ENCODE measurements at regions not wholly inside any gene's neighbourhood (a gene's known extent, or its start where the extent isn't known, plus 50 kb on each side); places are given as distances from the start of the nearest gene placed in this dataset.

- no peak for DNase-seq (ENCODE audit: low spot score in 2 of 2, unreplicated experiment in 2 of 2)
- Mint-ChIP-seq H3K27me3 (ENCODE audit: low read depth) (no peaks in the 10 kb centered on the region), H3K4me3 (no peak overlapping the region), H3K36me3 (no peaks in the 10 kb centered on the region), H3K9me3 (peaks cover 5% of the 10 kb centered on the region), H3K4me1 (peaks cover 17% of the 10 kb centered on the region), H3K27ac (no peak overlapping the region)
- TF ChIP-seq CTCF (IDR thresholded peaks at IDR 0.05; ENCODE audit: unreplicated experiment) = no peak
Measured at GRCh38 chr2:224180810-224181209, 141.7 kb upstream of the SERPINE2 start.

- Mint-ChIP-seq H3K27me3 (ENCODE audit: low read depth) (no peaks in the 10 kb centered on the region), H3K4me3 (no peak overlapping the region), H3K36me3 (no peaks in the 10 kb centered on the region), H3K27ac (peak overlapping the region; percentile 81), H3K9me3 (no peaks in the 10 kb centered on the region), H3K4me1 (peaks cover 22% of the 10 kb centered on the region)
- peak; percentile 31 to 55 for DNase-seq (ENCODE audit: low spot score in 2 of 2, unreplicated experiment in 2 of 2)
- no peak for TF ChIP-seq CTCF (IDR thresholded peaks at IDR 0.05; ENCODE audit: unreplicated experiment)
Measured at GRCh38 chr2:224178056-224178455, 139.0 kb upstream of the SERPINE2 start.

GRCh38 chr2:224175538-224175937 lies 136.5 kb upstream of the SERPINE2 start:
- no peaks in the 10 kb centered on the region for H3K36me3 Mint-ChIP-seq
- H3K9me3 Mint-ChIP-seq = no peaks in the 10 kb centered on the region
- TF ChIP-seq CTCF (IDR thresholded peaks at IDR 0.05; ENCODE audit: unreplicated experiment) = no peak
- no peaks in the 10 kb centered on the region for H3K27me3 Mint-ChIP-seq (ENCODE audit: low read depth)
- H3K4me1 Mint-ChIP-seq = peaks cover 22% of the 10 kb centered on the region
- H3K4me3 Mint-ChIP-seq = no peak overlapping the region
- H3K27ac Mint-ChIP-seq = no peak overlapping the region
- no peak for DNase-seq (ENCODE audit: low spot score in 2 of 2, unreplicated experiment in 2 of 2)

GRCh38 chr2:224174990-224175389 lies 135.9 kb upstream of the SERPINE2 start:
- Mint-ChIP-seq H3K36me3 (no peaks in the 10 kb centered on the region), H3K27ac (no peak overlapping the region), H3K4me1 (peaks cover 22% of the 10 kb centered on the region), H3K4me3 (no peak overlapping the region), H3K27me3 (ENCODE audit: low read depth) (no peaks in the 10 kb centered on the region), H3K9me3 (no peaks in the 10 kb centered on the region)
- TF ChIP-seq CTCF (IDR thresholded peaks at IDR 0.05; ENCODE audit: unreplicated experiment) = no peak
- DNase-seq (ENCODE audit: low spot score in 2 of 2, unreplicated experiment in 2 of 2) = no peak

GRCh38 chr2:224174521-224174920 lies 135.4 kb upstream of the SERPINE2 start:
- no peaks in the 10 kb centered on the region for H3K27me3 Mint-ChIP-seq (ENCODE audit: low read depth)
- peaks cover 3% of the 10 kb centered on the region for H3K9me3 Mint-ChIP-seq
- no peak overlapping the region for H3K4me3 Mint-ChIP-seq
- no peaks in the 10 kb centered on the region for H3K36me3 Mint-ChIP-seq
- DNase-seq (ENCODE audit: low spot score in 2 of 2, unreplicated experiment in 2 of 2) = no peak
- peaks cover 22% of the 10 kb centered on the region for H3K4me1 Mint-ChIP-seq
- TF ChIP-seq CTCF (IDR thresholded peaks at IDR 0.05; ENCODE audit: unreplicated experiment) = no peak
- no peak overlapping the region for H3K27ac Mint-ChIP-seq

- Mint-ChIP-seq H3K4me1 (peaks cover 22% of the 10 kb centered on the region), H3K27me3 (ENCODE audit: low read depth) (no peaks in the 10 kb centered on the region)
Measured at GRCh38 chr2:224173933-224174332, 134.8 kb upstream of the SERPINE2 start.

More at GRCh38 chr2:224173933-224174332, 134.8 kb upstream of the SERPINE2 start:
- Mint-ChIP-seq H3K4me3 (no peak overlapping the region), H3K9me3 (peaks cover 3% of the 10 kb centered on the region), H3K27ac (no peak overlapping the region), H3K36me3 (no peaks in the 10 kb centered on the region)
- DNase-seq (ENCODE audit: low spot score in 2 of 2, unreplicated experiment in 2 of 2) = no peak
- TF ChIP-seq CTCF (IDR thresholded peaks at IDR 0.05; ENCODE audit: unreplicated experiment) = no peak
